ENCODE measurements at regions not wholly inside any gene's neighbourhood (a gene's known extent, or its start where the extent isn't known, plus 50 kb on each side); places are given as distances from the start of the nearest gene placed in this dataset.

GRCh38 chr7:145902123-145902522 lies 214.5 kb upstream of the CNTNAP2 start:
- Histone ChIP-seq H3K27me3 (no peaks in the 10 kb centered on the region), H3K9me3 (peaks cover 0 to 15% (median 9%) of the 10 kb centered on the region in 3 donors), H3K36me3 (no peaks in the 10 kb centered on the region), H3K4me3 (no peak overlapping the region), H3K27ac (no peak overlapping the region), H3K4me1 (no peaks in the 10 kb centered on the region)
- 44 to 47% methylated on average over 3 of the region's 3 CpGs for WGBS, 2 donors
- TF ChIP-seq POLR2A (IDR thresholded peaks at IDR 0.05) (no peak), CTCF (IDR thresholded peaks at IDR 0.05) (no peak)
- intact Hi-C loops (cut with DNase I), result no loop called here
- no peak for DNase-seq

DNA sequence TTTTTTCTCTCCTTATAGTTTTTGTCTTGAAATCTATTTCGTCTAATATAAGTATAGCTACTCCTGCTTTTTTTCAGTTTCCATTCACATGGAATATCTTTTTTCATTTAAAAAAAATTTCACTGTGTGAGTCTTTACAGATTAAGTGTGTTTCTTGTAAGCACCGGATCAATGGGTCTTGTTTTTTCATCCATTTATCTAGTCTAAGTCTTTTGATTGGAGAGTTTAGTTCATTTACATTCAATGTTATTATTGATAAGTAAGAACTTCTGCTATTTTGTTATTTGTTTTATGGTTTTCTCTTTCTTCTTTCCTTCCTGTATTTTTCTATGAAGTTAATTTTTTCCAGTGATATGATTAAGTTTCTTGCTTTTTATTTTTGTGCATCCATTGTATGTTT lies 216.7 kb upstream of the CNTNAP2 start:
- WGBS, 2 donors, result 73 to 78% methylated on average over 2 of the region's 2 CpGs
- DNase-seq, result no peak
- Histone ChIP-seq H3K27me3 (no peaks in the 10 kb centered on the region), H3K4me1 (no peaks in the 10 kb centered on the region), H3K36me3 (no peaks in the 10 kb centered on the region), H3K27ac (no peak overlapping the region), H3K4me3 (no peak overlapping the region), H3K9me3 (peaks cover 0 to 15% (median 9%) of the 10 kb centered on the region in 3 donors)
- no peak for TF ChIP-seq CTCF (IDR thresholded peaks at IDR 0.05)
- no peak for TF ChIP-seq POLR2A (IDR thresholded peaks at IDR 0.05)
- intact Hi-C loops (cut with DNase I), result no loop called here

DNA sequence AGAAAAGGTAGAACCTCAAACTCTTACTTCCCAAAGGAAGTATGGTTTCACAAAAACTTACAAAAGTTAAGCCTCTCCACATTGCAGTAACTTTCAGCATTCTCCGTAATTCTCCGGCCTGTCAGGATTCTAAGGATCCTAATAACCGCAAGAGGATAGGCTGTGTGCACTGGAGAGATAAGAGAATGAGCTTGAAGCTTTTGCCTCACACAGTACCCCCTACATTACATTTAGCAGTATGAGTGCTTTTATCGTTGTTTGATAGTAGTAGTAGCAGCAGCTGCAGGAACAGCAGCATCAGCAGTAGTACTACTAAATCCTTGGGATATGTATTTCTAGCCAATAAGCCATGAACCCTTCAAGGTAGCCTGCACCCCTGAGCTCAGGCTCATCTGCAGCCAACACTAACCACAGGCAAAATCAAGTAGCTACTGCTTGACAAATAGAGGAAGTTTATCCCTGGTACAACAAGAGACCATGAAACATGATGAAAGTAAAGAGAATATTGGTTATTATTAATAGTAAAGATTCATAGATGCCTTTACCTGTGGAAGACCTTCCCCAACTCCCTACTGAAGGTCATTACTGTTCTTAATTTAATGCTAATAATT lies 222.6 kb upstream of the CNTNAP2 start:
- H3K4me1 ChIP-seq, result no peaks in the 10 kb centered on the region
- H3K36me3 ChIP-seq, result no peaks in the 10 kb centered on the region
- H3K9me3 ChIP-seq, result no peaks in the 10 kb centered on the region
- intact Hi-C loops (cut with DNase I), result no loop called here
- H3K27me3 ChIP-seq, result no peaks in the 10 kb centered on the region
- no peak for TF ChIP-seq POLR2A (IDR thresholded peaks at IDR 0.05)
- TF ChIP-seq CTCF (IDR thresholded peaks at IDR 0.05), result no peak
- no peak for DNase-seq
- whole genome bisulfite sequencing, 2 donors, result 84 to 93% methylated on average over 4 of the region's 4 CpGs
- H3K4me3 ChIP-seq, result no peak overlapping the region
- H3K27ac ChIP-seq, result no peak overlapping the region

DNA sequence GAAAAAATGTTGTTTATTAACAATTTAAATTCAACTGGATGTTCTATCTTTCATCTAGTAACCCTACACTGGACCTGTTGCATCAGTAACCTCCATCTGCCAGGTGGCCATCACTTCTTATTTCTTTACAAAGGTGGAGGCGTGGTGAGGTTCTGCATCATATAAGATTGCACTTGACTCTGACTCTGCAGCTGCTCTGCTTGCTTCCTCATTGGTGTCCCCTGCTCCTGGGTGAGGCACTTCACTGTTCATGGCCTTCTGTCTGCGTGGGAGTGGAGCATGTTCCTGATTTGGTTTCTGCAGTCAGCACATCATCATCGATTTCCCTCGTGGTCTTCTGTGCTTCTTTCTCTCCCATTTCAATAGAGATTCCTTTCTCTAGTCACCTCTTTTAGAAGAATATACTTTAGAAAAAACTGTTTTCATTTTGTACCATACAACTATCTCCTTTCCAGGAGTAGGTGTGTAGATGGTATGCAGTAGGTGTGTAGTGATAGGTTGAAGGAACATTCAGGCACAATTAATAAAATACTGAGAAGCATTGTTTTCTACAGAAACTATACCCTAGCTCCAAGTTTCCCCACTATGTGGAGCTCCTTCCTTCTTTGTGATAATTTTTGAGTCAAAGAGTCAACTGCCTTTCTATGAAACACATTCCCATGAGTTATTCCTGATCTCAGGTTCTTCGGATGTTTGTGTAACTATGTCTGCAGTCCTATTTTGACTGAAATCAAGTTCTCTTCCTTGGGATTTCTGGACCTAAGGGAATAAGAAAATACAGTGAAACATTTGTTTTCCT lies 231.7 kb upstream of the CNTNAP2 start:
- intact Hi-C loops (cut with DNase I), result no loop called here
- 64 to 75% methylated on average over 5 of the region's 5 CpGs for WGBS, 2 donors
- H3K27me3 ChIP-seq, result no peaks in the 10 kb centered on the region
- H3K27ac ChIP-seq, result no peak overlapping the region
- no peak for DNase-seq
- peaks cover 0 to 16% (median 3%) of the 10 kb centered on the region in 3 donors for H3K9me3 ChIP-seq
- TF ChIP-seq CTCF (IDR thresholded peaks at IDR 0.05), result no peak
- TF ChIP-seq POLR2A (IDR thresholded peaks at IDR 0.05), result no peak
- H3K4me3 ChIP-seq, result no peak overlapping the region
- H3K36me3 ChIP-seq, result no peaks in the 10 kb centered on the region
- no peaks in the 10 kb centered on the region for H3K4me1 ChIP-seq

- 52 to 59% methylated on average over 1 of the region's 1 CpG for WGBS, 2 donors
- intact Hi-C loops (cut with DNase I), result no loop called here
- no peak overlapping the region for H3K27ac ChIP-seq
Measured at GRCh38 chr7:145876376-145876775, 240.2 kb upstream of the CNTNAP2 start.

More at GRCh38 chr7:145876376-145876775, 240.2 kb upstream of the CNTNAP2 start:
- Histone ChIP-seq H3K4me1 (no peaks in the 10 kb centered on the region), H3K27me3 (no peaks in the 10 kb centered on the region), H3K4me3 (no peak overlapping the region), H3K36me3 (no peaks in the 10 kb centered on the region), H3K9me3 (no peaks in the 10 kb centered on the region)
- no peak for DNase-seq
- TF ChIP-seq POLR2A (IDR thresholded peaks at IDR 0.05) (no peak), CTCF (IDR thresholded peaks at IDR 0.05) (no peak)

Measured in esophagus squamous epithelium (tissue), 5 donors.